ENCODE measurements at regions not wholly inside any gene's neighbourhood (a gene's known extent, or its start where the extent isn't known, plus 50 kb on each side); places are given as distances from the start of the nearest gene placed in this dataset.
A peak's percentile ranks its signal among the peaks of the same experiment; 100 is the strongest.

DNA sequence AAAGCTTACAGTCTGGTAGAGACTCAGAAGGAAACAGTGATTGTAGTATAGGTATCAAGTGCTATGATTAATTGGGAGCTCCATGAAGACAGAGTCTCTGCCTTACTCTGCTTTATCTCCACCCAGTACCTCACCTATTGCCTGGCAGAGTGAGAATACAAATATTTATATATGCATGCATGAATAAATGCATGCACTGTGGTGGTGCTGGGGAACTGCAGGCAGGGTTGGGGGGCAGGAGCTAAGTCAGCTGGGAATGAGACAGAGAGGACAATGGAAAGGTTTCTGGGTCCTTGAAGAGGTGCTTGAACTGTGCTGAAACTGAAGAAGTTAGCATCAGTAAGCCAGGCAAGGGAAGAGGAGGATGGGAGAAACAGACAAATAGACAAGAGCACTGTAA is 80.8 kb upstream of the PPP2R2B start:
- TF ChIP-seq CTCF (IDR thresholded peaks at IDR 0.05) = no peak
- TF ChIP-seq POLR2AphosphoS5 (IDR thresholded peaks at IDR 0.05) = no peak
- no peak for TF ChIP-seq EP300 (IDR thresholded peaks at IDR 0.05)
- TF ChIP-seq POLR2A (IDR thresholded peaks at IDR 0.05) = no peak
- H3K36me3 ChIP-seq = no peaks in the 10 kb centered on the region
- no peak overlapping the region for H3K4me3 ChIP-seq
- no peaks in the 10 kb centered on the region for H3K4me1 ChIP-seq
- no peaks in the 10 kb centered on the region for H3K9me3 ChIP-seq
- no peak overlapping the region for H3K27ac ChIP-seq
- intact Hi-C loops (cut with DNase I; ENCODE audit: low total_unique reads) = no loop called here
- no peak for DNase-seq
- H3K27me3 ChIP-seq = no peaks in the 10 kb centered on the region

- Histone ChIP-seq H3K27ac (no peak overlapping the region), H3K27me3 (no peaks in the 10 kb centered on the region), H3K36me3 (no peaks in the 10 kb centered on the region), H3K4me3 (no peak overlapping the region), H3K4me1 (peaks cover 0 to 8% (median 3%) of the 10 kb centered on the region in 4 donors), H3K9me3 (no peaks in the 10 kb centered on the region)
- no peak for TF ChIP-seq POLR2A (IDR thresholded peaks at IDR 0.05)
- TF ChIP-seq CTCF (IDR thresholded peaks at IDR 0.05) = no peak
- no peak for TF ChIP-seq EP300 (IDR thresholded peaks at IDR 0.05)
- no peak for TF ChIP-seq POLR2AphosphoS5 (IDR thresholded peaks at IDR 0.05)
- no peak for DNase-seq
- WGBS, 5 donors = 89 to 100% (median 97%) methylated on average over 1 of the region's 1 CpG
- intact Hi-C loops (cut with DNase I; ENCODE audit: low total_unique reads) = no loop called here
Measured at GRCh38 chr5:146962801-146963355, 84.3 kb upstream of the PPP2R2B start.

DNA sequence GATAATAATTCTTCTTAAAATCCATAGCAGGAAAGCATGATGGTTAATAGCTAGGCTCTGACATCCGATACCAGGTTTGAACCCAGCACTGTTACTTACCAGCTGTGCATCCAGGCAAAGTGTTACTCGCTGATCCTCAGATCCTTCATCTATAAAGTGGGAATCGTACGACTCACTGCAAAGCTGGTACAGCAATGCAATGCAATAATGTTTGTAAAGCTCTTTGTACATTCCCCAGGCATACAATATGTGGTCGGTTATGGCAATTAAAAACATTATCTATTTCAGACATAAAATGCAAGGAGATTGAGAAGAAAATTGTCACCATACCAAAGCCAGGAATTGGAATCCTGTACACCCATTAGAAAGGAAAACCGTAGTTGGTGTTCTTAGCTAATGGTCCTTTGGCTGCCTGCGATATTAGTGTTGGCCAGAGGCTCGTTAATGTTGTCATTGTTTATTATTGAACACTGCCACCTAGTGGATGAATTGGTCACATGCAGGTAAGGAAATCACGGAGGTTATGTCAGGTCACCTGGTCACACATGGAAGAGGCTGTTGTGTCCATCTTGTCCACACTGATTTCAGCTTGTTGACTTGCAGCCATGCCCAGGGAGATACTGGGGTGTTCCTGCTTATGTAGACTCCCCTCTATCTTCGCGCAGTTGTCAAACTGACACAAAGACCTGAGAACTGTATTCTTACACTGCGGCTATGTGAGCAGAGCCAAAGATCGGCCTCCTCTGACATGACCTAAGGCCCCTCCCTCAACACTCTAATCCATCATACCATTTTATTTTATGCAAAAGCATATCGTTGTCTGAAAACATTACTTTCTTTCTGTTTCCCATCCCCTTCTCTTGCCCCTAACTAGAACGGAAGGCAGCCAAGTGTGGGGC is 87.5 kb upstream of the PPP2R2B start:
- no peak overlapping the region for H3K27ac ChIP-seq
- peak in 1 of 3 donors; percentile 67 for TF ChIP-seq POLR2AphosphoS5 (IDR thresholded peaks at IDR 0.05)
- no peak for TF ChIP-seq EP300 (IDR thresholded peaks at IDR 0.05)
- TF ChIP-seq CTCF (IDR thresholded peaks at IDR 0.05) = peak in 5 of 7 experiments; percentile 78 to 96 (median 90)
- TF ChIP-seq POLR2A (IDR thresholded peaks at IDR 0.05) = no peak
- DNase-seq = peak; percentile 56 to 90
- intact Hi-C loops (cut with DNase I; ENCODE audit: low total_unique reads) = loop anchor here (5.0 kb wide), 1 partner anchor 424 kb away; no protein-coding TSS in a partner anchor
- 36 to 44% (median 44%) methylated on average over 15 of the region's 15 CpGs for WGBS, 5 donors
- no peak overlapping the region for H3K4me3 ChIP-seq
- peaks cover 0 to 8% (median 3%) of the 10 kb centered on the region in 4 donors for H3K4me1 ChIP-seq
- no peaks in the 10 kb centered on the region for H3K9me3 ChIP-seq
- H3K36me3 ChIP-seq = no peaks in the 10 kb centered on the region
- H3K27me3 ChIP-seq = no peaks in the 10 kb centered on the region

- Histone ChIP-seq H3K4me3 (no peak overlapping the region), H3K27me3 (no peaks in the 10 kb centered on the region), H3K27ac (no peak overlapping the region), H3K36me3 (no peaks in the 10 kb centered on the region), H3K4me1 (peaks cover 0 to 8% (median 3%) of the 10 kb centered on the region in 4 donors), H3K9me3 (no peaks in the 10 kb centered on the region)
- TF ChIP-seq POLR2A (IDR thresholded peaks at IDR 0.05) (no peak), CTCF (IDR thresholded peaks at IDR 0.05) (no peak), POLR2AphosphoS5 (IDR thresholded peaks at IDR 0.05) (no peak)
- DNase-seq = no peak
- WGBS, 5 donors = 48 to 79% (median 79%) methylated on average over 5 of the region's 5 CpGs
- intact Hi-C loops (cut with DNase I; ENCODE audit: low total_unique reads) = loop anchor here (5.0 kb wide), 1 partner anchor 425 kb away; no protein-coding TSS in a partner anchor
Measured at GRCh38 chr5:146967646-146968045, 89.1 kb upstream of the PPP2R2B start.

All from stomach (tissue), 8 donors.